ENCODE measurements at regions not wholly inside any gene's neighbourhood (a gene's known extent, or its start where the extent isn't known, plus 50 kb on each side); places are given as distances from the start of the nearest gene placed in this dataset.

DNA sequence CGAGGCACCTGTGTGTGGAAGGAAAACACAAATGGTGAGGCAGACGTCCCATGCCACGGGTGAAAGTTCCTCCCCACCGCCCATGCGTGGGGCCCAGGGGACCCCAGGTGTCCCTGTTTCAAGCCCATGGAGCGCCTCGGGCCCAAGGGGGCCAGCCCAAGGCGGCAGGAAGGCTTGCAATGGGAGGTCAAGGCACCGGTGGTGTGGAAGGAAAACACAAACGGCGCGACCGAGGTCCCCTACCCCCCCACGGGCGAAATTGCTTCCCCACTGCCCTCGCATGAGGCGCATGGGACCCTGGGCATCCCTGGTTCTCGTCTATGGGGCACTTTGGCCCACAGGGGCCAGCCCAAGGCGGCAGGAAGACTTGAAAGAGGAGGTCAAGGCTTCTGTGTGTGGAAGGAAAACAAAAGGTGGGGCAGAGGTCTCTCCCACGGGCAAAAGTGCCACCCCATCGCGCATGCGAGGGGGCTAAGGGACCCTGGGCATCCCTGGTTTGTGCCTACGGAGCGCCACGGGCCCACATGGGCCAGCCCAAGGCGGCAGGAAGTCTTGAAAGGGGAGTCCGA lies 379.4 kb downstream of the ALG10 start:
- Histone ChIP-seq H3K9me3 (peaks cover 24 to 100% (median 98%) of the 10 kb centered on the region in 4 donors), H3K36me3 (no peaks in the 10 kb centered on the region), H3K4me1 (no peaks in the 10 kb centered on the region), H3K27me3 (no peaks in the 10 kb centered on the region), H3K27ac (no peak overlapping the region), H3K4me3 (no peak overlapping the region)
- WGBS, 5 donors: 49 to 60% (median 53%) methylated on average over 27 to 28 of the region's 28 CpGs
- intact Hi-C loops (cut with DNase I; ENCODE audit: low total_unique reads): no loop called here
- TF ChIP-seq POLR2A (IDR thresholded peaks at IDR 0.05) (no peak), POLR2AphosphoS5 (IDR thresholded peaks at IDR 0.05) (no peak)
- TF ChIP-seq, protein P1, sequence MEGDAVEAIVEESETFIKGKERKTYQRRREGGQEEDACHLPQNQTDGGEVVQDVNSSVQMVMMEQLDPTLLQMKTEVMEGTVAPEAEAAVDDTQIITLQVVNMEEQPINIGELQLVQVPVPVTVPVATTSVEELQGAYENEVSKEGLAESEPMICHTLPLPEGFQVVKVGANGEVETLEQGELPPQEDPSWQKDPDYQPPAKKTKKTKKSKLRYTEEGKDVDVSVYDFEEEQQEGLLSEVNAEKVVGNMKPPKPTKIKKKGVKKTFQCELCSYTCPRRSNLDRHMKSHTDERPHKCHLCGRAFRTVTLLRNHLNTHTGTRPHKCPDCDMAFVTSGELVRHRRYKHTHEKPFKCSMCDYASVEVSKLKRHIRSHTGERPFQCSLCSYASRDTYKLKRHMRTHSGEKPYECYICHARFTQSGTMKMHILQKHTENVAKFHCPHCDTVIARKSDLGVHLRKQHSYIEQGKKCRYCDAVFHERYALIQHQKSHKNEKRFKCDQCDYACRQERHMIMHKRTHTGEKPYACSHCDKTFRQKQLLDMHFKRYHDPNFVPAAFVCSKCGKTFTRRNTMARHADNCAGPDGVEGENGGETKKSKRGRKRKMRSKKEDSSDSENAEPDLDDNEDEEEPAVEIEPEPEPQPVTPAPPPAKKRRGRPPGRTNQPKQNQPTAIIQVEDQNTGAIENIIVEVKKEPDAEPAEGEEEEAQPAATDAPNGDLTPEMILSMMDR (IDR thresholded peaks at IDR 0.05): no peak
- peak in 1 of 2 donors; percentile 15 for DNase-seq

DNA sequence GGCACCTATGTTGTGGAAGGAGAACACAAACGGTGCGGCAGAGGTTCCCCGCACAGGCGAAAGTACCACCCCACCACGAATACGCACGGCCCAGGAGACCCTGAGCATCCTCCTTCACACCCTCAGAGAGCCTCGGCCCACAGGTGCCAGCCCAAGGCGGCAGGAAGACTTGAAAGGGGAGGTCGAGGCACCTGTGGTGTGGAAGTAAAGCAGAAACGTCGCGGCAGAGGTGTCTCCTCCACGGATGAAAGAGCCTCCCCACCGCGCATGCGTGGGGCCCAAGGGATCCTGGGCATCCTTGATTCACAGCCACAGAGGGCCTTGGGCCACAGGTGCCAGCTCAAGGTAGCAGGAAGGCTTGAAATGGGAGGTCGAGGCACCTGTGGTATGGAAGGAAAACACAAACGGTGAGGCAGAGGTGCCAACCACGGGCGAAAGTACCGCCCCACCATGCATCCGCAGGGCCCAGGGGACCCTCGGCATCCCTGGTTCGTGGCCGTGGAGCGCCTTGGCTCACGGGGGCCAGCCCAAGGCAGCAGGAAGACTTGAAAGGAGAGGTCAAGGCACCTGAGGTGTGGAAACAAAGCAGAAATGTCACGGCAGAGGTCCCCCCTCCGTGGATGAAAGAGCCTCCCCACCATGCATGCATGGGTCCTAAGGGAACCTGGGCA lies 380.1 kb downstream of the ALG10 start:
- intact Hi-C loops (cut with DNase I; ENCODE audit: low total_unique reads): no loop called here
- Histone ChIP-seq H3K4me1 (no peaks in the 10 kb centered on the region), H3K4me3 (no peak overlapping the region), H3K27me3 (no peaks in the 10 kb centered on the region), H3K36me3 (no peaks in the 10 kb centered on the region), H3K27ac (no peak overlapping the region), H3K9me3 (peaks cover 30 to 100% (median 99%) of the 10 kb centered on the region in 4 donors)
- WGBS, 5 donors: 67 to 75% (median 68%) methylated on average over 25 to 30 of the region's 30 CpGs
- TF ChIP-seq, protein P1 (IDR thresholded peaks at IDR 0.05): no peak
- TF ChIP-seq POLR2A (IDR thresholded peaks at IDR 0.05) (no peak), POLR2AphosphoS5 (IDR thresholded peaks at IDR 0.05) (no peak), EP300 (IDR thresholded peaks at IDR 0.05) (no peak)
- DNase-seq: peak; percentile 0 to 17

DNA sequence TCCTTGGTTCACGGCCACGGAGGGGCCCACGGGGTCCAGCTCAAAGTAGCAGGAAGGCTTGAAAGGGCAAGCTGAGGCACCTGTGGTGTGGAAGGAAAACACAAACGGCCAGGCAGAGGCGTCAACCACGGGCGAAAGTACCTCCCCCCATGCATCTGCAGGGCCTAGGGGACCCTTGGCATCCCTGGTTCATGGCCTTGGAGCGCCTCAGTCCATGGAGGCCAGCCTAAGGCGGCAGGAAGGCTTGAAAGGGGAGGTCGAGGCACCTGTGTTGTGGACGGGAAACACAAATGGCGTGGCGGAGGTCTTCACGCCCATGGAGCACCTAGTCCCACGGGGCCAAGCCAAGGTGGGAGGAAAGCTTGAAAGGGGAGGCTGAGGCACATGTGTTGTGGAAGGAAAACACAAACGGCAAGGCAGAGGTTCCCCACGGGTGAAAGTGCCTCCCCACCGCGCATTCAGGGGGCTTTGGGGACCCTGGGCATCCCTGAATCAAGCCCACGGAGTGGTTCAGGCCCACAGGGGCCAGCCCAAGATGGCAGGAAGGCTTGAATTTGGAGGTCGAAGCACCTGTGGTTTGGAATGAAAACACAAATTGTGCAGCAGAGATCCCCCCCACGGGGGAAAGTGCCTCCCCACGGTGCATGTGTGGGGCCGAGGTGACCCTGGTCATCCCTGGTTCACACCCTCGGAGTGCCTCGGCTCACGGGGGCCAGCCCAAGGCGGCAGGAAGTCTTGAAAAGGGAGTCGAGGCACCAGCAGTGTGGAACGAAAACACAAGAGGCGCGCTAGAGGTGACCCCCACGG lies 380.8 kb downstream of the ALG10 start:
- DNase-seq: peak; percentile 0 to 16
- H3K4me1 ChIP-seq: no peaks in the 10 kb centered on the region
- intact Hi-C loops (cut with DNase I; ENCODE audit: low total_unique reads): no loop called here
- H3K36me3 ChIP-seq: no peaks in the 10 kb centered on the region
- no peak overlapping the region for H3K4me3 ChIP-seq
- H3K9me3 ChIP-seq: peaks cover 31 to 100% (median 98%) of the 10 kb centered on the region in 4 donors
- TF ChIP-seq EP300 (IDR thresholded peaks at IDR 0.05): no peak
- TF ChIP-seq, protein P1 (IDR thresholded peaks at IDR 0.05): no peak
- no peak for TF ChIP-seq POLR2A (IDR thresholded peaks at IDR 0.05)
- no peak for TF ChIP-seq POLR2AphosphoS5 (IDR thresholded peaks at IDR 0.05)
- WGBS, 5 donors: 75 to 79% (median 76%) methylated on average over 29 to 33 of the region's 33 CpGs
- H3K27ac ChIP-seq: no peak overlapping the region
- no peaks in the 10 kb centered on the region for H3K27me3 ChIP-seq

GRCh38 chr12:34403706-34404376 lies 381.5 kb downstream of the ALG10 start:
- Histone ChIP-seq H3K4me1 (no peaks in the 10 kb centered on the region), H3K4me3 (no peak overlapping the region), H3K27me3 (no peaks in the 10 kb centered on the region), H3K36me3 (no peaks in the 10 kb centered on the region), H3K27ac (no peak overlapping the region), H3K9me3 (peaks cover 32 to 100% (median 98%) of the 10 kb centered on the region in 4 donors)
- 49 to 60% (median 57%) methylated on average over 19 of the region's 19 CpGs for whole genome bisulfite sequencing, 5 donors
- TF ChIP-seq EP300 (IDR thresholded peaks at IDR 0.05) (no peak), POLR2A (IDR thresholded peaks at IDR 0.05) (no peak), POLR2AphosphoS5 (IDR thresholded peaks at IDR 0.05) (no peak)
- TF ChIP-seq, protein P1 (IDR thresholded peaks at IDR 0.05): no peak
- DNase-seq: peak; percentile 0 to 17
- intact Hi-C loops (cut with DNase I; ENCODE audit: low total_unique reads): no loop called here

Data from stomach (tissue), 8 donors.